ENCODE measurements at regions not wholly inside any gene's neighbourhood (a gene's known extent, or its start where the extent isn't known, plus 50 kb on each side); places are given as distances from the start of the nearest gene placed in this dataset.
A peak's percentile ranks its signal among the peaks of the same experiment; 100 is the strongest.

GRCh38 chr6:4488389-4488788 lies 287.8 kb upstream of the CDYL start:
- DNase-seq (ENCODE audit: low spot score) (peak; percentile 26), ATAC-seq (no peak)
- no peak overlapping the region for H3K27ac Mint-ChIP-seq
- Histone ChIP-seq H4K20me1 (replicated peaks; ENCODE audit: insufficient read depth) (no peaks in the 10 kb centered on the region), H3K27ac (ENCODE audit: low read depth) (no peak overlapping the region), H3F3A (replicated peaks; ENCODE audit: low read depth) (no peaks in the 10 kb centered on the region), H3K36me3 (ENCODE audit: insufficient read depth) (peaks cover 8% of the 10 kb centered on the region; the same call in 1 of the 2 replicates), H3K9me2 (ENCODE audit: insufficient read depth) (0 out of 2 replicates have a peak, but pooled peaks cover 11% of the 10 kb centered on the region), H3K4me2 (no peak overlapping the region), H3K4me1 (ENCODE audit: insufficient read depth) (peaks cover 5% of the 10 kb centered on the region; the same call in 1 of the 2 replicates), H3K27me3 (ENCODE audit: insufficient read depth) (no peaks in the 10 kb centered on the region), H3K79me2 (replicated peaks; ENCODE audit: insufficient read depth) (no peaks in the 10 kb centered on the region), H3K4me3 (no peak overlapping the region), H2AFZ (no peak overlapping the region)
- no peak overlapping the region for H3K4me3 Mint-ChIP-seq
- TF ChIP-seq NANOG (IDR thresholded peaks at IDR 0.05; ENCODE audit: borderline replicate concordance) (no peak), EZH2phosphoT487 (IDR thresholded peaks at IDR 0.05; ENCODE audit: unreplicated experiment) (no peak), JUNB (IDR thresholded peaks at IDR 0.05; ENCODE audit: unreplicated experiment) (no peak), ZNF114 (CRISPR knock-in tag; IDR thresholded peaks at IDR 0.05) (no peak), CREB1 (CRISPR knock-in tag; IDR thresholded peaks at IDR 0.05; ENCODE audit: low read depth) (no peak)
- TF ChIP-seq, protein P1, sequence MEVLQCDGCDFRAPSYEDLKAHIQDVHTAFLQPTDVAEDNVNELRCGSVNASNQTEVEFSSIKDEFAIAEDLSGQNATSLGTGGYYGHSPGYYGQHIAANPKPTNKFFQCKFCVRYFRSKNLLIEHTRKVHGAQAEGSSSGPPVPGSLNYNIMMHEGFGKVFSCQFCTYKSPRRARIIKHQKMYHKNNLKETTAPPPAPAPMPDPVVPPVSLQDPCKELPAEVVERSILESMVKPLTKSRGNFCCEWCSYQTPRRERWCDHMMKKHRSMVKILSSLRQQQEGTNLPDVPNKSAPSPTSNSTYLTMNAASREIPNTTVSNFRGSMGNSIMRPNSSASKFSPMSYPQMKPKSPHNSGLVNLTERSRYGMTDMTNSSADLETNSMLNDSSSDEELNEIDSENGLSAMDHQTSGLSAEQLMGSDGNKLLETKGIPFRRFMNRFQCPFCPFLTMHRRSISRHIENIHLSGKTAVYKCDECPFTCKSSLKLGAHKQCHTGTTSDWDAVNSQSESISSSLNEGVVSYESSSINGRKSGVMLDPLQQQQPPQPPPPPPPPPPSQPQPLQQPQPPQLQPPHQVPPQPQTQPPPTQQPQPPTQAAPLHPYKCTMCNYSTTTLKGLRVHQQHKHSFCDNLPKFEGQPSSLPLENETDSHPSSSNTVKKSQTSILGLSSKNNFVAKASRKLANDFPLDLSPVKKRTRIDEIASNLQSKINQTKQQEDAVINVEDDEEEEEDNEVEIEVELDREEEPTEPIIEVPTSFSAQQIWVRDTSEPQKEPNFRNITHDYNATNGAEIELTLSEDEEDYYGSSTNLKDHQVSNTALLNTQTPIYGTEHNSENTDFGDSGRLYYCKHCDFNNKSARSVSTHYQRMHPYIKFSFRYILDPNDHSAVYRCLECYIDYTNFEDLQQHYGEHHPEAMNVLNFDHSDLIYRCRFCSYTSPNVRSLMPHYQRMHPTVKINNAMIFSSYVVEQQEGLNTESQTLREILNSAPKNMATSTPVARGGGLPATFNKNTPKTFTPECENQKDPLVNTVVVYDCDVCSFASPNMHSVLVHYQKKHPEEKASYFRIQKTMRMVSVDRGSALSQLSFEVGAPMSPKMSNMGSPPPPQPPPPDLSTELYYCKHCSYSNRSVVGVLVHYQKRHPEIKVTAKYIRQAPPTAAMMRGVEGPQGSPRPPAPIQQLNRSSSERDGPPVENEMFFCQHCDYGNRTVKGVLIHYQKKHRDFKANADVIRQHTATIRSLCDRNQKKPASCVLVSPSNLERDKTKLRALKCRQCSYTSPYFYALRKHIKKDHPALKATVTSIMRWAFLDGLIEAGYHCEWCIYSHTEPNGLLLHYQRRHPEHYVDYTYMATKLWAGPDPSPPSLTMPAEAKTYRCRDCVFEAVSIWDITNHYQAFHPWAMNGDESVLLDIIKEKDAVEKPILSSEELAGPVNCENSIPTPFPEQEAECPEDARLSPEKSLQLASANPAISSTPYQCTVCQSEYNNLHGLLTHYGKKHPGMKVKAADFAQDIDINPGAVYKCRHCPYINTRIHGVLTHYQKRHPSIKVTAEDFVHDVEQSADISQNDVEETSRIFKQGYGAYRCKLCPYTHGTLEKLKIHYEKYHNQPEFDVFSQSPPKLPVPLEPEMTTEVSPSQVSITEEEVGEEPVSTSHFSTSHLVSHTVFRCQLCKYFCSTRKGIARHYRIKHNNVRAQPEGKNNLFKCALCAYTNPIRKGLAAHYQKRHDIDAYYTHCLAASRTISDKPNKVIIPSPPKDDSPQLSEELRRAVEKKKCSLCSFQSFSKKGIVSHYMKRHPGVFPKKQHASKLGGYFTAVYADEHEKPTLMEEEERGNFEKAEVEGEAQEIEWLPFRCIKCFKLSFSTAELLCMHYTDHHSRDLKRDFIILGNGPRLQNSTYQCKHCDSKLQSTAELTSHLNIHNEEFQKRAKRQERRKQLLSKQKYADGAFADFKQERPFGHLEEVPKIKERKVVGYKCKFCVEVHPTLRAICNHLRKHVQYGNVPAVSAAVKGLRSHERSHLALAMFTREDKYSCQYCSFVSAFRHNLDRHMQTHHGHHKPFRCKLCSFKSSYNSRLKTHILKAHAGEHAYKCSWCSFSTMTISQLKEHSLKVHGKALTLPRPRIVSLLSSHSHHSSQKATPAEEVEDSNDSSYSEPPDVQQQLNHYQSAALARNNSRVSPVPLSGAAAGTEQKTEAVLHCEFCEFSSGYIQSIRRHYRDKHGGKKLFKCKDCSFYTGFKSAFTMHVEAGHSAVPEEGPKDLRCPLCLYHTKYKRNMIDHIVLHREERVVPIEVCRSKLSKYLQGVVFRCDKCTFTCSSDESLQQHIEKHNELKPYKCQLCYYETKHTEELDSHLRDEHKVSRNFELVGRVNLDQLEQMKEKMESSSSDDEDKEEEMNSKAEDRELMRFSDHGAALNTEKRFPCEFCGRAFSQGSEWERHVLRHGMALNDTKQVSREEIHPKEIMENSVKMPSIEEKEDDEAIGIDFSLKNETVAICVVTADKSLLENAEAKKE (CRISPR knock-in tag; IDR thresholded peaks at IDR 0.05) = no peak
- TF ChIP-seq, protein P2, sequence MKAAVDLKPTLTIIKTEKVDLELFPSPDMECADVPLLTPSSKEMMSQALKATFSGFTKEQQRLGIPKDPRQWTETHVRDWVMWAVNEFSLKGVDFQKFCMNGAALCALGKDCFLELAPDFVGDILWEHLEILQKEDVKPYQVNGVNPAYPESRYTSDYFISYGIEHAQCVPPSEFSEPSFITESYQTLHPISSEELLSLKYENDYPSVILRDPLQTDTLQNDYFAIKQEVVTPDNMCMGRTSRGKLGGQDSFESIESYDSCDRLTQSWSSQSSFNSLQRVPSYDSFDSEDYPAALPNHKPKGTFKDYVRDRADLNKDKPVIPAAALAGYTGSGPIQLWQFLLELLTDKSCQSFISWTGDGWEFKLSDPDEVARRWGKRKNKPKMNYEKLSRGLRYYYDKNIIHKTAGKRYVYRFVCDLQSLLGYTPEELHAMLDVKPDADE (IDR thresholded peaks at IDR 0.05) = no peak
- TF ChIP-seq, protein P3, sequence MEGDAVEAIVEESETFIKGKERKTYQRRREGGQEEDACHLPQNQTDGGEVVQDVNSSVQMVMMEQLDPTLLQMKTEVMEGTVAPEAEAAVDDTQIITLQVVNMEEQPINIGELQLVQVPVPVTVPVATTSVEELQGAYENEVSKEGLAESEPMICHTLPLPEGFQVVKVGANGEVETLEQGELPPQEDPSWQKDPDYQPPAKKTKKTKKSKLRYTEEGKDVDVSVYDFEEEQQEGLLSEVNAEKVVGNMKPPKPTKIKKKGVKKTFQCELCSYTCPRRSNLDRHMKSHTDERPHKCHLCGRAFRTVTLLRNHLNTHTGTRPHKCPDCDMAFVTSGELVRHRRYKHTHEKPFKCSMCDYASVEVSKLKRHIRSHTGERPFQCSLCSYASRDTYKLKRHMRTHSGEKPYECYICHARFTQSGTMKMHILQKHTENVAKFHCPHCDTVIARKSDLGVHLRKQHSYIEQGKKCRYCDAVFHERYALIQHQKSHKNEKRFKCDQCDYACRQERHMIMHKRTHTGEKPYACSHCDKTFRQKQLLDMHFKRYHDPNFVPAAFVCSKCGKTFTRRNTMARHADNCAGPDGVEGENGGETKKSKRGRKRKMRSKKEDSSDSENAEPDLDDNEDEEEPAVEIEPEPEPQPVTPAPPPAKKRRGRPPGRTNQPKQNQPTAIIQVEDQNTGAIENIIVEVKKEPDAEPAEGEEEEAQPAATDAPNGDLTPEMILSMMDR (conservative IDR thresholded peaks at IDR 0.05; ENCODE audit: low read depth in 2 of 2) = no peak
- peaks cover 52% of the 10 kb centered on the region for H3K36me3 Mint-ChIP-seq (ENCODE audit: low read depth)
- peaks cover 3% of the 10 kb centered on the region; the same call in 2 of the 3 replicates for H3K4me1 Mint-ChIP-seq
- peaks cover 5% of the 10 kb centered on the region for H3K27me3 Mint-ChIP-seq (ENCODE audit: insufficient read depth, low read depth, poor library complexity)
- H3K9me3 Mint-ChIP-seq = peaks cover 57% of the 10 kb centered on the region

All from GM23338 (cell line).